ENCODE measurements at regions not wholly inside any gene's neighbourhood (a gene's known extent, or its start where the extent isn't known, plus 50 kb on each side); places are given as distances from the start of the nearest gene placed in this dataset.

- no peak overlapping the region for H2AFZ ChIP-seq (ENCODE audit: insufficient read depth, low read depth, low read length, poor library complexity, severe bottlenecking)
- no peak overlapping the region for H3K27ac ChIP-seq (ENCODE audit: low read length in 2 of 2)
- WGBS (ENCODE audit: insufficient coverage), result 87% methylated on average over 4 of the region's 7 CpGs
- TF ChIP-seq EZH2 (IDR thresholded peaks at IDR 0.05; ENCODE audit: borderline replicate concordance, insufficient read depth, low read depth, low read length, poor library complexity, severe bottlenecking), result no peak
- TF ChIP-seq, protein P1, sequence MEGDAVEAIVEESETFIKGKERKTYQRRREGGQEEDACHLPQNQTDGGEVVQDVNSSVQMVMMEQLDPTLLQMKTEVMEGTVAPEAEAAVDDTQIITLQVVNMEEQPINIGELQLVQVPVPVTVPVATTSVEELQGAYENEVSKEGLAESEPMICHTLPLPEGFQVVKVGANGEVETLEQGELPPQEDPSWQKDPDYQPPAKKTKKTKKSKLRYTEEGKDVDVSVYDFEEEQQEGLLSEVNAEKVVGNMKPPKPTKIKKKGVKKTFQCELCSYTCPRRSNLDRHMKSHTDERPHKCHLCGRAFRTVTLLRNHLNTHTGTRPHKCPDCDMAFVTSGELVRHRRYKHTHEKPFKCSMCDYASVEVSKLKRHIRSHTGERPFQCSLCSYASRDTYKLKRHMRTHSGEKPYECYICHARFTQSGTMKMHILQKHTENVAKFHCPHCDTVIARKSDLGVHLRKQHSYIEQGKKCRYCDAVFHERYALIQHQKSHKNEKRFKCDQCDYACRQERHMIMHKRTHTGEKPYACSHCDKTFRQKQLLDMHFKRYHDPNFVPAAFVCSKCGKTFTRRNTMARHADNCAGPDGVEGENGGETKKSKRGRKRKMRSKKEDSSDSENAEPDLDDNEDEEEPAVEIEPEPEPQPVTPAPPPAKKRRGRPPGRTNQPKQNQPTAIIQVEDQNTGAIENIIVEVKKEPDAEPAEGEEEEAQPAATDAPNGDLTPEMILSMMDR (IDR thresholded peaks at IDR 0.05), result no peak
- peaks cover 0 to 21% (median 19%) of the 10 kb centered on the region in 4 experiments for H3K27me3 ChIP-seq (replicated peaks in 1 of 4; ENCODE audit: control extremely low read depth in 1 of 4, control insufficient read depth in 3 of 4, insufficient read depth in 4 of 4, low read length in 3 of 4)
- Mint-ChIP-seq H3K9me3 (ENCODE audit: insufficient read depth) (no peaks in the 10 kb centered on the region), H3K4me1 (no peaks in the 10 kb centered on the region), H3K4me3 (no peak overlapping the region), H3K27ac (no peak overlapping the region), H3K27me3 (peaks cover 4% of the 10 kb centered on the region)
- H3K4me3 ChIP-seq (ENCODE audit: control extremely low read depth in 1 of 5, extremely low read depth in 1 of 5, insufficient read depth in 1 of 5, low read depth in 2 of 5, low read length in 4 of 5), result no peak overlapping the region
- H3K79me2 ChIP-seq (ENCODE audit: control insufficient read depth, insufficient read depth, low read length), result no peaks in the 10 kb centered on the region
- no peaks in the 10 kb centered on the region for H4K20me1 ChIP-seq (ENCODE audit: control insufficient read depth, insufficient read depth, low read length, poor library complexity, severe bottlenecking)
- H3K4me1 ChIP-seq (ENCODE audit: control insufficient read depth in 2 of 2, insufficient read depth in 2 of 2, low read length in 2 of 2), result no peaks in the 10 kb centered on the region
- POLR2A ChIA-PET, result no interaction called here
- no peak for DNase-seq
- CTCF ChIA-PET, result no interaction called here
- ATAC-seq (ENCODE audit: low read depth), result no peak
- intact Hi-C loops (cut with micrococcal nuclease), result no loop called here
- H3K4me2 ChIP-seq (replicated peaks; ENCODE audit: low read depth, low read length, poor library complexity, severe bottlenecking), result no peak overlapping the region
- H3K9ac ChIP-seq (ENCODE audit: low read length), result no peak overlapping the region
- H3K9me3 ChIP-seq (ENCODE audit: control extremely low read depth in 1 of 3, control insufficient read depth in 2 of 3, insufficient read depth in 1 of 3, low read length in 2 of 3), result peaks cover 0 to 6% (median 0%) of the 10 kb centered on the region in 3 donors
- H3K36me3 ChIP-seq (replicated peaks in 1 of 2; ENCODE audit: control extremely low read depth in 1 of 2, control insufficient read depth in 1 of 2, extremely low read depth in 1 of 2, insufficient read depth in 2 of 2, low read length in 1 of 2), result no peaks in the 10 kb centered on the region
Measured at GRCh38 chr16:22646948-22647556, 136.4 kb downstream of the NPIPB5 start.

GRCh38 chr16:22648141-22648540, 137.4 kb downstream of the NPIPB5 start:
- TF ChIP-seq, protein P1 (IDR thresholded peaks at IDR 0.05), result no peak
- TF ChIP-seq EZH2 (IDR thresholded peaks at IDR 0.05; ENCODE audit: borderline replicate concordance, insufficient read depth, low read depth, low read length, poor library complexity, severe bottlenecking), result no peak

More at GRCh38 chr16:22648141-22648540, 137.4 kb downstream of the NPIPB5 start:
- no peaks in the 10 kb centered on the region for H3K9me3 Mint-ChIP-seq (ENCODE audit: insufficient read depth)
- no peaks in the 10 kb centered on the region for H3K4me1 Mint-ChIP-seq
- Histone ChIP-seq H4K20me1 (ENCODE audit: control insufficient read depth, insufficient read depth, low read length, poor library complexity, severe bottlenecking) (no peaks in the 10 kb centered on the region), H3K79me2 (ENCODE audit: control insufficient read depth, insufficient read depth, low read length) (no peaks in the 10 kb centered on the region), H3K27me3 (replicated peaks in 1 of 4; ENCODE audit: control extremely low read depth in 1 of 4, control insufficient read depth in 3 of 4, insufficient read depth in 4 of 4, low read length in 3 of 4) (peaks cover 0 to 18% (median 14%) of the 10 kb centered on the region in 4 experiments), H3K27ac (ENCODE audit: low read length in 2 of 2) (no peak overlapping the region), H2AFZ (ENCODE audit: insufficient read depth, low read depth, low read length, poor library complexity, severe bottlenecking) (no peak overlapping the region), H3K4me2 (replicated peaks; ENCODE audit: low read depth, low read length, poor library complexity, severe bottlenecking) (no peak overlapping the region), H3K36me3 (replicated peaks in 1 of 2; ENCODE audit: control extremely low read depth in 1 of 2, control insufficient read depth in 1 of 2, extremely low read depth in 1 of 2, insufficient read depth in 2 of 2, low read length in 1 of 2) (no peaks in the 10 kb centered on the region), H3K4me1 (ENCODE audit: control insufficient read depth in 2 of 2, insufficient read depth in 2 of 2, low read length in 2 of 2) (no peaks in the 10 kb centered on the region), H3K9me3 (ENCODE audit: control extremely low read depth in 1 of 3, control insufficient read depth in 2 of 3, insufficient read depth in 1 of 3, low read length in 2 of 3) (peaks cover 0 to 6% (median 0%) of the 10 kb centered on the region in 3 donors), H3K4me3 (ENCODE audit: control extremely low read depth in 1 of 5, extremely low read depth in 1 of 5, insufficient read depth in 1 of 5, low read depth in 2 of 5, low read length in 4 of 5) (no peak overlapping the region), H3K9ac (ENCODE audit: low read length) (no peak overlapping the region)
- H3K27ac Mint-ChIP-seq, result no peak overlapping the region
- POLR2A ChIA-PET, result interaction anchor here (0.7 kb wide), 1 partner anchor 61 kb away, joined by 5 read pairs; no protein-coding TSS in a partner anchor
- no peak overlapping the region for H3K4me3 Mint-ChIP-seq
- peaks cover 6% of the 10 kb centered on the region for H3K27me3 Mint-ChIP-seq
- 84% methylated on average over 4 of the region's 4 CpGs for WGBS (ENCODE audit: insufficient coverage)
- DNase-seq (no peak), ATAC-seq (ENCODE audit: low read depth) (no peak)
- CTCF ChIA-PET, result no interaction called here
- intact Hi-C loops (cut with micrococcal nuclease), result no loop called here

Data from B cell (primary cell).